ENCODE measurements at regions not wholly inside any gene's neighbourhood (a gene's known extent, or its start where the extent isn't known, plus 50 kb on each side); places are given as distances from the start of the nearest gene placed in this dataset.

DNA sequence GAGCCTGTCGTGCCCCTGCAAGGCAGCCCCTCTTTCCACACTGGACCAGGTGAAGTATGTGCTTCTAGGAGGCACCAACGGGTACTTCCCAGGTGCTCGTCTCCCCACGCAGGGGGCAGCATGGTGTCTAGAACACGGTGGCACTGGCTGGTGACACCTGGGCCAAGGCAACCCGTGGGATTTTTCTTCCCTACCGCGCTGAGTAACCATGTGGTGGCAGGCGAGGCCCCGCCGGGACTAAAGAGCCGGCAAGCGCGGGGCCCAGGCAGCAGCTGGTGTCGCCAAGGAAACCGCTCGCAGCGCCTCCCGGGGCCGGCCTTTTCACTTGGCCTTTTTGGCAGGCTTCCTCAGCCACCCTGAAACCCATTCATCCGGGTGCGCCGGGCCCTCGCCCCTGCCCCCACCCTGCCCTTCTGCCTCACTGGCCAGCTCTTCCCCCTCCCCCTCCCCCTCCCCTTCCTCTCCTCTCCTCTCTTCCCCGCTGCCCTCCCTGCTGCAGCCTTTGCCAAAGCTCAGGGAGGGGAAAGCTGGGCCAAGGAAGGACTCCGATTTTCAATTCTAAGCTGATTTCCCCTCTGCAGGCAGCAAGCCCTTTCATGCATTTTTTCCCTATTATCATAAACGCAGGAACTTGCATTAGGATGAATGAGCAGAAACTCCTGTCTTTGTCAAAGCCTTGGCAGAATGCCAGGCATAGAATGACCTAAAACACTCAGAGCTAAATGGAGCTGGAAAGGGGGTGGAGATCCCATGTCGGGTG, 81.2 kb downstream of the IRF2BPL start:
- intact Hi-C loops (cut with DNase I; ENCODE audit: low total_unique reads), result loop anchor here (10.0 kb wide), 1 partner anchor 118 kb away; no protein-coding TSS in a partner anchor
- no peak overlapping the region for H3K4me3 ChIP-seq (ENCODE audit: low read depth, poor library complexity, severe bottlenecking)
- DNase-seq (ENCODE audit: low spot score in 2 of 2), result peak; percentile 75 to 97
- TF ChIP-seq, protein P1, sequence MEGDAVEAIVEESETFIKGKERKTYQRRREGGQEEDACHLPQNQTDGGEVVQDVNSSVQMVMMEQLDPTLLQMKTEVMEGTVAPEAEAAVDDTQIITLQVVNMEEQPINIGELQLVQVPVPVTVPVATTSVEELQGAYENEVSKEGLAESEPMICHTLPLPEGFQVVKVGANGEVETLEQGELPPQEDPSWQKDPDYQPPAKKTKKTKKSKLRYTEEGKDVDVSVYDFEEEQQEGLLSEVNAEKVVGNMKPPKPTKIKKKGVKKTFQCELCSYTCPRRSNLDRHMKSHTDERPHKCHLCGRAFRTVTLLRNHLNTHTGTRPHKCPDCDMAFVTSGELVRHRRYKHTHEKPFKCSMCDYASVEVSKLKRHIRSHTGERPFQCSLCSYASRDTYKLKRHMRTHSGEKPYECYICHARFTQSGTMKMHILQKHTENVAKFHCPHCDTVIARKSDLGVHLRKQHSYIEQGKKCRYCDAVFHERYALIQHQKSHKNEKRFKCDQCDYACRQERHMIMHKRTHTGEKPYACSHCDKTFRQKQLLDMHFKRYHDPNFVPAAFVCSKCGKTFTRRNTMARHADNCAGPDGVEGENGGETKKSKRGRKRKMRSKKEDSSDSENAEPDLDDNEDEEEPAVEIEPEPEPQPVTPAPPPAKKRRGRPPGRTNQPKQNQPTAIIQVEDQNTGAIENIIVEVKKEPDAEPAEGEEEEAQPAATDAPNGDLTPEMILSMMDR (IDR thresholded peaks at IDR 0.05), result no peak
- TF ChIP-seq POLR2A (IDR thresholded peaks at IDR 0.05), result no peak
- 2% methylated on average over 22 to 27 of the region's 28 CpGs for WGBS, 2 donors

DNA sequence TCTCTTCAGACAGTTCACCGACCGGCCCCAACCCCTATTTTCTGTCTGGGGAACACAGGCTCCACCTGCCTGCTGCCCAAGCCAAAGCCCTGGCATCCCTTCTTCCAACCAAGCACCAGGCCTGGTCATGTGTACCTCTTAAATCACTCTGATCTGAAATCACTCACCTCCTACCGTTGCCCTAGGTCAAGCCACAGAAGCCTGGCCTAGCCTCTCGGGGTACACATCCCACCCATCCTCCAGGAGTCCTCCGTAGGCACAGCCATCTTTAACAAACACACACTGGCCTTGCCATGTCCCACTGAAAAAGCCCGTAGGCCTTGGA, 81.8 kb downstream of the IRF2BPL start:
- no peak overlapping the region for H3K4me3 ChIP-seq (ENCODE audit: low read depth, poor library complexity, severe bottlenecking)
- TF ChIP-seq, protein P1 (IDR thresholded peaks at IDR 0.05), result no peak
- no peak for TF ChIP-seq POLR2A (IDR thresholded peaks at IDR 0.05)
- intact Hi-C loops (cut with DNase I; ENCODE audit: low total_unique reads), result loop anchor here (10.0 kb wide), 1 partner anchor 118 kb away; no protein-coding TSS in a partner anchor
- 64% methylated on average over 4 to 6 of the region's 6 CpGs for WGBS, 2 donors
- no peak for DNase-seq (ENCODE audit: low spot score in 2 of 2)

DNA sequence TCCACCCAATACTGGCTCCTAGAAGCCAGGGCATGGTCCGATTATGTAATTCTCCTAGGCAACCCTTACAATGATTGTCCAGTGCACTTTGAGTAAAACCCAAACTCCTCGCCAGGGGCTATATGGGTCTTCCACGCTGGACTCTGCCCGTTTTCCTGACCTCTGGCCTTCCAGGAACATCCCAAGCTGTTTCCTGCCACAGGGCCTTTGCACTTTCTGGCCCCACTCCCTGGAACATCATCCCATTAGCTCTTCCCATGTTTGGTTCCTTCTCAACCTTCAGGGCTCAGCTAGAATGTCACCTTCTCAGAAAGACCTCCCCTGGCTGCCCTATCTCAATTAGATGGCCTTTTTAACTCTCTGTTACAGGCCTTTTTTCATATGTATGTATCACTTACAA, 85.4 kb downstream of the IRF2BPL start:
- TF ChIP-seq, protein P1 (IDR thresholded peaks at IDR 0.05), result no peak
- TF ChIP-seq POLR2A (IDR thresholded peaks at IDR 0.05), result no peak
- WGBS, 2 donors, result 86 to 99% methylated on average over 4 of the region's 4 CpGs
- intact Hi-C loops (cut with DNase I; ENCODE audit: low total_unique reads), result loop anchor here (10.0 kb wide), 1 partner anchor 122 kb away; no protein-coding TSS in a partner anchor
- no peak for DNase-seq (ENCODE audit: low spot score in 2 of 2)
- H3K4me3 ChIP-seq (ENCODE audit: low read depth, poor library complexity, severe bottlenecking), result no peak overlapping the region

DNA sequence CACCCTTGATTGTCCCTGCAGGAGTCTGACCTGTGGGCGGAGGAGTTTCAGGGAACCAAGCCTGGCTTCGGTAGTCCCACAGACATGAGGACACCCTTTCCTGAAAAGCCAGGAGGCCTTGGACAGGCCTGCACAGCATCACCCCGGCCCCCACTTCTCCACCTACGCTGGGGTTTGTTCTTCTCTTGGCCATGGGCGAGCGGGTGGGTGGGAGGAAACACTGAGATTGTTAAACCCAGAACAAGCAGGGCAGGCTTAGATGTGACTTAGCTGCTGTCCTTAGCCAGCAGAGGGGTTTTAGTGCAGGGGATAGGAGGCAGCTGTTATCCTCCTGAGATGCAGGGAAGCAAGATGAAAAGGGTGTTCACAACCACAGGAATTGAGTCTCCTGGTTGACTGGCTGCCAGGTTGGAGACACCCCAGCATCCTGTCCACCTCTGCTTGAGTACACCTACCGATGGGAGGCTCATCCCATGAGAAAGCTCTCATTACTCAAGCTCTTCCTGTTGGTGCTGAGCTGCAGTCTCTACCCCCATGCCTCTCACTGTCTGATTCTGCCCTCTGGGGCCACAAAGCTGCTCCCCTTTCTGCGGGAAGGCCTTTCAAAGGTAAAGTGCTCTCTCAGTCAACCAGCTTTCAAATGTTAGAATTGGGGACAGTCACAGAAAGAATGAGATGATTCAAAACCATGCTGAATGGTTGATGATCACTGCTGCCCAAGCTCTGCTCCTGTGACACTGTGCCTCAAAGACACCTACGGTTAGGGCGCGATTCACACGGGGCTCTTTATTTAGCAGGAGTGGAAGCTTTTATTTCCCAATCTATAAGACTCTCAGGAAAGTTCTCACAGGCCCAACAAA, 86.3 kb downstream of the IRF2BPL start:
- TF ChIP-seq POLR2A (IDR thresholded peaks at IDR 0.05), result no peak
- TF ChIP-seq, protein P1 (IDR thresholded peaks at IDR 0.05), result no peak
- no peak overlapping the region for H3K4me3 ChIP-seq (ENCODE audit: low read depth, poor library complexity, severe bottlenecking)
- DNase-seq (ENCODE audit: low spot score in 2 of 2), result no peak
- intact Hi-C loops (cut with DNase I; ENCODE audit: low total_unique reads), result loop anchor here (10.0 kb wide), 1 partner anchor 123 kb away; no protein-coding TSS in a partner anchor
- WGBS, 2 donors, result 68 to 72% methylated on average over 12 of the region's 12 CpGs

DNA sequence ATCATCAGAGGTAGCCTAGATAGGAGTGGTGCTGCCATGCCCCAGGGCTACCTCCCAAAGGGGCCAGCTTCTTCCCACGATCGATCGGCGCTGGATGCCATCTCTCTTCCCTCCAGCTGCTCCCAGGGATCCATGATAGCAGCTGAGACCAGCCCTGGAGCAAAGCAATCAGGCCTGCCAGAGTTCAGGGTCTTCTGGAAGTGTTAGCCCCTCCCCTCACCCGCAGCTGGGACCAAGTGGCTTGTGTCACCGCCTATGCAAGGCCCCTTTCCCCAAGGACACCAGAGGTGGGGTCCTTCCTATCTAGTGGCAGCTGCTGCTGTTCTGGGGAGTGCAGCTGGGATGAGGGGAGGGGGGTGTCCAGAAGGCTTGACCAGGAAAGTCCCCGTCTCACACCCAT, 87.0 kb downstream of the IRF2BPL start:
- H3K4me3 ChIP-seq (ENCODE audit: low read depth, poor library complexity, severe bottlenecking), result no peak overlapping the region
- DNase-seq (ENCODE audit: low spot score in 2 of 2), result no peak
- intact Hi-C loops (cut with DNase I; ENCODE audit: low total_unique reads), result loop anchor here (10.0 kb wide), 1 partner anchor 123 kb away; no protein-coding TSS in a partner anchor
- TF ChIP-seq POLR2A (IDR thresholded peaks at IDR 0.05), result no peak
- TF ChIP-seq, protein P1 (IDR thresholded peaks at IDR 0.05), result no peak
- WGBS, 2 donors, result 92 to 94% methylated on average over 7 of the region's 7 CpGs

Measured in lower leg skin (tissue), 4 donors.